Common myeloid progenitor, CD34-positive (primary cell): ENCODE measurements at regions not wholly inside any gene's neighbourhood (a gene's known extent, or its start where the extent isn't known, plus 50 kb on each side); places are given as distances from the start of the nearest gene placed in this dataset.

Source experiments
- CTCF ChIA-PET: fragments of 350-600 bp; sonication (Branson Sonifier 250); formaldehyde crosslinking; loops from one replicate; lab custom pipeline; 2021; ENCODE audit warnings: antibody characterized with exemption; lab: Charles Lee
- POLR2A ChIA-PET: fragments of 350-600 bp; sonication (Branson Sonifier 250); formaldehyde crosslinking; loops from one replicate; lab custom pipeline; 2021; ENCODE audit warnings: antibody characterized with exemption; lab: Charles Lee
- DNase-seq, 3 donors: peaks; one replicate each; pipeline versions ENCODE4 v3.0.0 to v3.0.0-alpha.2; 2013
- H3K27ac ChIP-seq, 2 experiments: 1 replicate in 1 of 2; 2 replicates in 1 of 2; pipeline ENCODE4 v1.7.0; 2013; ENCODE audit warnings: inconsistent platforms in 2 of 2, low read length in 2 of 2, mild to moderate bottlenecking in 2 of 2, low read depth in 1 of 2, moderate library complexity in 1 of 2; ENCODE audit not compliant: severe bottlenecking in 2 of 2, insufficient read depth in 1 of 2, poor library complexity in 1 of 2
- H3K27me3 ChIP-seq, 5 experiments: replicated peaks in 2 of 5; 1 replicate in 3 of 5; 2 replicates in 2 of 5; pipeline versions ENCODE4 v1.6.1 to v1.7.0; 2013; ENCODE audit warnings: low read length in 4 of 5, mild to moderate bottlenecking in 2 of 5, moderate library complexity in 2 of 5, inconsistent platforms in 1 of 5; ENCODE audit not compliant: insufficient read depth in 5 of 5, control insufficient read depth in 4 of 5
- H3K36me3 ChIP-seq, 4 experiments: 1 replicate in 2 of 4; 2 replicates in 2 of 4; pipeline versions ENCODE4 v1.6.1 to v1.7.0; 2013; ENCODE audit warnings: low read length in 3 of 4, control low read depth in 1 of 4, mild to moderate bottlenecking in 1 of 4; ENCODE audit not compliant: control insufficient read depth in 4 of 4, insufficient read depth in 4 of 4
- H3K4me1 ChIP-seq, 4 experiments: 1 replicate in 3 of 4; 2 replicates in 1 of 4; pipeline versions ENCODE4 v1.6.1 to v1.7.1; 2013; ENCODE audit warnings: low read length in 3 of 4, mild to moderate bottlenecking in 3 of 4, control low read depth in 1 of 4, inconsistent platforms in 1 of 4, moderate library complexity in 1 of 4; ENCODE audit not compliant: control insufficient read depth in 4 of 4, insufficient read depth in 4 of 4; ENCODE audit errors: control extremely low read depth in 1 of 4
- H3K4me3 ChIP-seq, 7 experiments: 1 replicate in 4 of 7; 2 replicates in 3 of 7; pipeline versions ENCODE4 v1.5.1 to v1.7.0; 2013; ENCODE audit warnings: mild to moderate bottlenecking in 7 of 7, low read length in 6 of 7, moderate library complexity in 6 of 7, inconsistent platforms in 2 of 7, low read depth in 2 of 7, control low read depth in 1 of 7; ENCODE audit not compliant: insufficient read depth in 4 of 7, control insufficient read depth in 1 of 7; ENCODE audit errors: extremely low read depth in 1 of 7
- H3K9me3 ChIP-seq, 5 experiments: 1 replicate in 4 of 5; 2 replicates in 1 of 5; pipeline versions ENCODE4 v1.6.1 to v1.7.1; 2013; ENCODE audit warnings: low read length in 4 of 5, mild to moderate bottlenecking in 2 of 5, inconsistent platforms in 1 of 5, low read depth in 1 of 5, moderate library complexity in 1 of 5; ENCODE audit not compliant: control insufficient read depth in 4 of 5, insufficient read depth in 2 of 5; ENCODE audit errors: control extremely low read depth in 1 of 5
- WGBS: methylation state at CpG from one replicate; pipeline ENCODE4 v1.1.5; 2013; ENCODE audit not compliant: insufficient coverage; 5-methylcytosine and 5-hydroxymethylcytosine counted together

- Histone ChIP-seq H3K4me3 (no peak overlapping the region), H3K27me3 (no peaks in the 10 kb centered on the region)
- WGBS, result no CpG with 5 or more reads among the region's 1 CpG
These were observed 437.1 kb upstream of the PMFBP1 start for GRCh38 chr16:72609066-72609465.

DNA sequence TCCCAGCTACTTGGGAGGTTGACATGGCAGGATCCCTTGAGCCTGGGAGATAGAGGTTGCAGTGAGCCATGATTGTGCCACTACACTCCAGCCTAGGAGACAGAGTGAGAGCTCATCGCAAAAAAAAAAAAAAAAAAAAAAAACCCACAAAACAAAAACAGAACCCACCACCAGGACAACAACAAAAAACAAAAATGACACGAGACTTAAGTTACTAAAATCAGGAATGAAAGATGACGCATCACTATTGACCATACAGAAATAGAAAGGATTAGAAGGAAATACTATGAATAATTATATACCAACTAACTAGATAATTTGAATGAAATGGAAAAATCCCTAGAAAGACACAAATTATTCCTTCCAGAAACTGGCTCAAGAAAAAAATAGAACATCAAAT is 432.4 kb upstream of the PMFBP1 start:
- Histone ChIP-seq H3K9me3 (peaks cover 0 to 10% (median 0%) of the 10 kb centered on the region in 5 experiments), H3K4me3 (no peak overlapping the region), H3K27me3 (no peaks in the 10 kb centered on the region), H3K36me3 (peaks cover 0 to 2% (median 0%) of the 10 kb centered on the region in 4 experiments), H3K27ac (no peak overlapping the region), H3K4me1 (no peaks in the 10 kb centered on the region)
- POLR2A ChIA-PET, result no interaction called here
- DNase-seq, result no peak
- CTCF ChIA-PET, result interaction anchor here (0.8 kb wide), 1 partner anchor 41 kb away, joined by 3 read pairs; no protein-coding TSS in a partner anchor
- no CpG with 5 or more reads among the region's 3 CpGs for WGBS

More at GRCh38 chr16:72609066-72609465, 437.1 kb upstream of the PMFBP1 start:
- Histone ChIP-seq H3K9me3 (peaks cover 0 to 1% (median 0%) of the 10 kb centered on the region in 5 experiments), H3K36me3 (peaks cover 0 to 2% (median 0%) of the 10 kb centered on the region in 4 experiments), H3K27ac (no peak overlapping the region), H3K4me1 (peaks cover 0 to 3% (median 0%) of the 10 kb centered on the region in 4 experiments)
- no peak for DNase-seq
- ChIA-PET CTCF (no interaction called here), POLR2A (no interaction called here)

GRCh38 chr16:72602499-72602898 is 430.5 kb upstream of the PMFBP1 start:
- Histone ChIP-seq H3K9me3 (peaks cover 0 to 10% (median 0%) of the 10 kb centered on the region in 5 experiments), H3K4me1 (no peaks in the 10 kb centered on the region), H3K4me3 (no peak overlapping the region), H3K27me3 (no peaks in the 10 kb centered on the region), H3K27ac (no peak overlapping the region), H3K36me3 (peaks cover 0 to 2% (median 0%) of the 10 kb centered on the region in 4 experiments)
- CTCF ChIA-PET, result interaction anchor here (1.3 kb wide), 1 partner anchor 12 kb away, joined by 3 read pairs; no protein-coding TSS in a partner anchor
- WGBS, result no CpG with 5 or more reads among the region's 2 CpGs
- no peak for DNase-seq
- POLR2A ChIA-PET, result no interaction called here

GRCh38 chr16:72598696-72599095 is 426.7 kb upstream of the PMFBP1 start:
- no peaks in the 10 kb centered on the region for H3K36me3 ChIP-seq
- H3K9me3 ChIP-seq, result peaks cover 0 to 8% (median 0%) of the 10 kb centered on the region in 5 experiments
- no peak overlapping the region for H3K4me3 ChIP-seq
- no peak overlapping the region for H3K27ac ChIP-seq
- ChIA-PET CTCF (no interaction called here), POLR2A (no interaction called here)
- no peaks in the 10 kb centered on the region for H3K27me3 ChIP-seq
- DNase-seq, result no peak
- no peaks in the 10 kb centered on the region for H3K4me1 ChIP-seq

DNA sequence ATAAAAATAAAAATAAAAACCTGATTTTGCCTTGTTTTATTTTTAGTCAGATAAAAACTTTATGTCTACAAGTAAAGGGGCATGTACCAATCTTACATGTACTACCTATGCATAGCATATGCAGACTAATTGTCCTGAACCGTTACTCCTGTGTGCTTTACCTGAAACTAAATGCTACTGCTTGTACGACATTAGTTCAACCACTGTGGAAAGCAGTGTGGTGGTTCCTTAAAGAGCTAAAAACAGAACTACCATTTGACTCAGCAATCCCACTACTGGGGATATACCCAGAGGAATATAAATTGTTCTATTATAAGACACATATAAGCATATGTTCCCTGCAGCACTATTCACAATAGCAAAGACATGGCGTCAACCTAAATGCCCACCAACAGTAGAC is 426.0 kb upstream of the PMFBP1 start:
- DNase-seq, result no peak
- Histone ChIP-seq H3K27me3 (no peaks in the 10 kb centered on the region), H3K9me3 (peaks cover 0 to 8% (median 0%) of the 10 kb centered on the region in 5 experiments), H3K36me3 (no peaks in the 10 kb centered on the region), H3K27ac (no peak overlapping the region), H3K4me3 (no peak overlapping the region), H3K4me1 (no peaks in the 10 kb centered on the region)
- WGBS, result no CpG with 5 or more reads among the region's 3 CpGs
- CTCF ChIA-PET, result no interaction called here
- POLR2A ChIA-PET, result no interaction called here

- ChIA-PET POLR2A (no interaction called here), CTCF (no interaction called here)
- DNase-seq, result no peak
- WGBS, result no CpG with 5 or more reads among the region's 3 CpGs
- Histone ChIP-seq H3K36me3 (no peaks in the 10 kb centered on the region), H3K27ac (no peak overlapping the region), H3K9me3 (peaks cover 0 to 5% (median 0%) of the 10 kb centered on the region in 5 experiments), H3K27me3 (no peaks in the 10 kb centered on the region), H3K4me1 (peaks cover 0 to 4% (median 0%) of the 10 kb centered on the region in 4 experiments), H3K4me3 (no peak overlapping the region)
These were observed 424.4 kb upstream of the PMFBP1 start for GRCh38 chr16:72596373-72596772.

GRCh38 chr16:72590151-72590937 is 418.4 kb upstream of the PMFBP1 start:
- Histone ChIP-seq H3K27ac (no peak overlapping the region), H3K27me3 (no peaks in the 10 kb centered on the region), H3K36me3 (no peaks in the 10 kb centered on the region), H3K4me1 (peaks cover 0 to 4% (median 0%) of the 10 kb centered on the region in 4 experiments), H3K9me3 (no peaks in the 10 kb centered on the region), H3K4me3 (no peak overlapping the region)
- ChIA-PET CTCF (interaction anchor here (1.0 kb wide), 1 partner anchor 27 kb away, joined by 3 read pairs; no protein-coding TSS in a partner anchor), POLR2A (interaction anchor here (0.6 kb wide), 1 partner anchor 162 kb away, joined by 3 read pairs; no protein-coding TSS in a partner anchor)
- no CpG with 5 or more reads among the region's 2 CpGs for WGBS
- no peak for DNase-seq
